Fibroblast of lung (primary cell): ENCODE measurements at regions not wholly inside any gene's neighbourhood (a gene's known extent, or its start where the extent isn't known, plus 50 kb on each side); places are given as distances from the start of the nearest gene placed in this dataset.

Experiments used
- DNase-seq, 2 donors: peaks; one replicate each; pipeline versions ENCODE4 v3.0.0 to v3.0.0-alpha.2; 2010; ENCODE audit warnings: low read depth in 2 of 2
- H2AFZ ChIP-seq: 2 replicates; pipeline ENCODE4 v1.5.1; 2012; ENCODE audit warnings: low read length, control low read depth, inconsistent platforms
- H3K27ac ChIP-seq: 2 replicates; pipeline ENCODE4 v1.5.1; 2011; ENCODE audit warnings: low read length, control low read depth; ENCODE audit not compliant: insufficient read depth
- H3K27me3 ChIP-seq: 2 replicates; pipeline ENCODE4 v1.5.1; 2011; ENCODE audit warnings: mild to moderate bottlenecking, low read length; ENCODE audit not compliant: control insufficient read depth, insufficient read depth
- H3K36me3 ChIP-seq: 2 replicates; pipeline ENCODE4 v1.5.1; 2011; ENCODE audit warnings: low read length; ENCODE audit not compliant: control insufficient read depth, insufficient read depth
- H3K4me1 ChIP-seq: 2 replicates; pipeline ENCODE4 v1.5.1; 2011; ENCODE audit warnings: low read length; ENCODE audit not compliant: control insufficient read depth, insufficient read depth; ENCODE audit errors: extremely low read depth
- H3K4me2 ChIP-seq: 2 replicates; pipeline ENCODE4 v1.5.1; 2011; ENCODE audit warnings: low read length, control low read depth; ENCODE audit not compliant: insufficient read depth; ENCODE audit errors: extremely low read depth
- H3K4me3 ChIP-seq, 4 experiments: fragments of 200-600 bp in 1 of 4; sonication (generic) in 1 of 4; replicated peaks in 1 of 4; 2 replicates each; pipeline ENCODE4 v1.5.1; 2011 to 2016; ENCODE audit warnings: low read length in 4 of 4, low read depth in 3 of 4, mild to moderate bottlenecking in 3 of 4, control low read depth in 2 of 4, inconsistent platforms in 1 of 4, mixed read lengths in 1 of 4; ENCODE audit not compliant: insufficient read depth in 1 of 4; ENCODE audit errors: control extremely low read depth in 1 of 4
- H3K79me2 ChIP-seq: 2 replicates; pipeline ENCODE4 v1.5.1; 2012; ENCODE audit warnings: mild to moderate bottlenecking, low read length, inconsistent platforms; ENCODE audit not compliant: control insufficient read depth, insufficient read depth
- H3K9ac ChIP-seq: 2 replicates; pipeline ENCODE4 v1.5.1; 2011; ENCODE audit warnings: mild to moderate bottlenecking, low read length, control low read depth; ENCODE audit not compliant: insufficient read depth
- H3K9me3 ChIP-seq: 2 replicates; pipeline ENCODE4 v1.5.1; 2012; ENCODE audit warnings: low read depth, low read length; ENCODE audit not compliant: control insufficient read depth, insufficient read depth
- H4K20me1 ChIP-seq: 2 replicates; pipeline ENCODE4 v1.5.1; 2011; ENCODE audit warnings: low read length; ENCODE audit not compliant: control insufficient read depth, insufficient read depth; ENCODE audit errors: extremely low read depth
- CTCF ChIP-seq, 2 donors: IDR thresholded peaks in 1 of 2; conservative IDR thresholded peaks in 1 of 2; 1 replicate in 1 of 2; 2 replicates in 1 of 2; pipeline ENCODE4 v1.5.1; 2011 to 2012; ENCODE audit warnings: low read length in 2 of 2, control low read depth in 1 of 2, inconsistent platforms in 1 of 2, low read depth in 1 of 2, mild to moderate bottlenecking in 1 of 2
- EZH2 ChIP-seq: IDR thresholded peaks from 2 replicates; pipeline ENCODE4 v1.5.1; 2012; ENCODE audit warnings: low read length, control low read depth, mild to moderate bottlenecking; ENCODE audit errors: missing control alignments

GRCh38 chr3:24734019-24734418, 239.4 kb upstream of the THRB start:
- DNase-seq: no peak
- Histone ChIP-seq H2AFZ (no peak overlapping the region), H3K79me2 (no peaks in the 10 kb centered on the region), H3K27ac (no peak overlapping the region), H3K4me2 (no peak overlapping the region), H3K9ac (no peak overlapping the region), H3K4me1 (no peaks in the 10 kb centered on the region), H3K4me3 (no peak overlapping the region), H3K36me3 (no peaks in the 10 kb centered on the region), H3K9me3 (no peaks in the 10 kb centered on the region), H3K27me3 (no peaks in the 10 kb centered on the region), H4K20me1 (no peaks in the 10 kb centered on the region)
- TF ChIP-seq CTCF (conservative IDR thresholded peaks at IDR 0.05 in 1 of 2, IDR thresholded peaks at IDR 0.05 in 1 of 2; ENCODE audit: low read depth in 1 of 2, low read length in 2 of 2): no peak

- Histone ChIP-seq H4K20me1 (no peaks in the 10 kb centered on the region), H3K27me3 (no peaks in the 10 kb centered on the region), H3K4me1 (no peaks in the 10 kb centered on the region), H3K9me3 (no peaks in the 10 kb centered on the region), H3K27ac (no peak overlapping the region), H3K9ac (no peak overlapping the region), H3K79me2 (no peaks in the 10 kb centered on the region), H2AFZ (no peak overlapping the region), H3K36me3 (no peaks in the 10 kb centered on the region), H3K4me3 (no peak overlapping the region), H3K4me2 (no peak overlapping the region)
- TF ChIP-seq EZH2 (no peak), CTCF (conservative IDR thresholded peaks at IDR 0.05 in 1 of 2, IDR thresholded peaks at IDR 0.05 in 1 of 2; ENCODE audit: low read depth in 1 of 2, low read length in 2 of 2) (no peak)
- DNase-seq: no peak
Observed at GRCh38 chr3:24736701-24737100, 242.1 kb upstream of the THRB start.

GRCh38 chr3:24740326-24740725, 245.7 kb upstream of the THRB start:
- H3K36me3 ChIP-seq: no peaks in the 10 kb centered on the region
- H3K9ac ChIP-seq: no peak overlapping the region
- TF ChIP-seq CTCF (conservative IDR thresholded peaks at IDR 0.05 in 1 of 2, IDR thresholded peaks at IDR 0.05 in 1 of 2; ENCODE audit: low read depth in 1 of 2, low read length in 2 of 2): no peak
- TF ChIP-seq EZH2: no peak
- H3K27ac ChIP-seq: no peak overlapping the region
- no peak overlapping the region for H2AFZ ChIP-seq
- H3K27me3 ChIP-seq: no peaks in the 10 kb centered on the region
- H3K4me1 ChIP-seq: no peaks in the 10 kb centered on the region
- H3K4me2 ChIP-seq: no peak overlapping the region
- H3K9me3 ChIP-seq: no peaks in the 10 kb centered on the region
- H4K20me1 ChIP-seq: no peaks in the 10 kb centered on the region
- no peak for DNase-seq
- H3K4me3 ChIP-seq: no peak overlapping the region
- H3K79me2 ChIP-seq: no peaks in the 10 kb centered on the region
